Activated T-cell treated with anti-CD3 and anti-CD28 coated beads for 1 hour (primary cell): ENCODE measurements at regions not wholly inside any gene's neighbourhood (a gene's known extent, or its start where the extent isn't known, plus 50 kb on each side); places are given as distances from the start of the nearest gene placed in this dataset.
"Not testable (repeated sequence)": the region's sequence is repeated elsewhere in the genome, so short reads cannot be mapped to it uniquely, and the experiment has no call there.

Experiments
- DNase-seq: peaks from one replicate; pipeline ENCODE4 v3.0.0-alpha.2; 2020; ENCODE audit warnings: low read depth

DNA sequence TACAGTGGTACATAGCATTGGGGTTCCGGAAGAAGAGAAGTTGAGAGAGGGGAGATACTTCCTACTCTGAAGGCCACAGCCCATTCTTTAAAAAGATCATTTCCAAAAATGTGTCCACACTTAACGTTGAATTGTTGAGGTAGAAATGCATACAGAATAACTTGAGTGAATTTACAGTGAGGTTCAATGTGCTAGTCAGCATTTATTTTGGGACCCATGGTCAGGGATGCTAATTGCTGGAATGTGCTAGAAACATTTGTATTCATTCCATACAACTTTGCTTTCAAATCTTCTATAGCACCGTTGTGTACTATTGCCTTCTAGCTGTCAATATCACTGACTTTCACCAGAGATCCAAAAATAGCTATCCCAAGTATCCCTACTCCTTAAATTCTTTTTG lies 325.9 kb downstream of the SATB2 start:
- DNase-seq = no peak

DNA sequence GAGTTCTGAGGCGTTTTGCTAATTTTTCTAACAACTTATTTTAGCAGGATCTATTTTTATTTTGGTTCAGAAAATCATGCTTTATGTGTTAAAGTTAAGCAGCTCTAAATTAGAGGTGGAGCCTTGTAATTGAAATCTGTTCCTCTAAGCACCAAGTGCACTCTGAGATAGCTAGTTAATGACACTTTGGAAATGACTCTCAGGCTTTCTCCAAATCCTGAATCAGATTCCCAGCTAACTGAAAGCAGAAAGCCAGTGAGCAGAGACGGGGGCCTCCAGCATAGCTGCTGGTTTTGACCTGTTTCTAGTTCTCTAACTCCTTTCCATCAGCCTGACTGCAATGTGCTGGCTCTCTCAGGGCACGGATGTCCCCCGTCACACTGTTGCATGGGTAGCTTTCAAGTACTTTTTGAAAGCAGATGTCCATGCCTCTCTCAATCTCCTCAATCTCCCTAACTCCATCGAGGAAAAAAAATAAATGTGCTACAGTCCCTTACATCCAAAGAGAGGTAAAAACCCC lies 326.5 kb downstream of the SATB2 start:
- no peak for DNase-seq

DNA sequence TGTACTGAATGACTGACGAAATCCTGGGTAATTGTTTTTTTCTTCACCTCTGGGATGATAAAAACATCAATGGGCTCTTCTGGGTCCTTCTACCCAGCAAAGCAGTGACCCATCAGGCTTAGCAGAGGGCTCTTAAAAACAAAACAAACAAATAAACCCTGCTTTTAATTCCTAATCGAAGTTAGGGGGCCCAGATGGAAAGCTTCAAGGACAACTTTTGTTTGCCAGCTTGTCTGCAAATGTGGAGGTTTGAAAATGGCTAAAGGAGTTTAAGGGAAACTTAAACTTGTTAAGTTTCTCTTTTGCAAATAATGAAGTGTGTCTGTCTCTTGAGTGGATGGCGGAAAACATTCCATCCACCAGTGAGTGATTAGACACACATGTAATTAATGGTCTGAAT lies 327.2 kb downstream of the SATB2 start:
- no peak for DNase-seq

DNA sequence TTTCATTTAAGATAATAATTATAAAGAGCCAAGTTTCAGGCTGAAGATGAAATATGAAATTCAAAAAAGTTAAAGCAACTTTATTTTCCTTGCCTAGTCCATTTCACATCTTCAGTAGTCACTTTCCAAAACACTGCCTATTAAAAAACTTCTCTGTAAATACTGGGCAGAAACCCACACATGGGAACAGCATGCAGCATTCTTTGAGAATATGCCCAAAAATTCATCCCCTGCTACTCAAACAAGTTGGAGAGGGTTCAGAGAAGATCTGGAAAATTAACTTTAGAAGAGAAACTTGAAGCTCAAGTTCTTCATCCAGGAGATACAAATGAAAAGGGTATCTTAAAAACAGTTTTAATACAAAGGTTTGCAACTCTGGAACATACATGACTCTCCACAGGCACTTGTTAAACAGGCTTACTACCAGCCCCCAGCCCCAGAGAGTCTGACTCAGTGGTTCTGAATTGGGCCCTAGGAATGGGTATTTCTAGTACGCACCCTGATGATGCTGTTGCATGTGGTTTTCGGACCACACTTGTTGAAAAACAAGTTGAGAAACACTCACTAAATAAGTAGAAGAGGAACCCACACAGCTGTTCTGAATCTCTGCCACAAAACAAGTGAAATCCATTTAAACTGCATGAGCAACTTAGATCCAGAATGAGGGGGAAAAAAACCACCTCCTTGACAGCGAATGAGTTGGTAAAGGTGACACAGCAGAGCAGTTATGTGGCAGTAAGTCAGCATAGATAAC lies 329.1 kb downstream of the SATB2 start:
- no peak for DNase-seq

DNA sequence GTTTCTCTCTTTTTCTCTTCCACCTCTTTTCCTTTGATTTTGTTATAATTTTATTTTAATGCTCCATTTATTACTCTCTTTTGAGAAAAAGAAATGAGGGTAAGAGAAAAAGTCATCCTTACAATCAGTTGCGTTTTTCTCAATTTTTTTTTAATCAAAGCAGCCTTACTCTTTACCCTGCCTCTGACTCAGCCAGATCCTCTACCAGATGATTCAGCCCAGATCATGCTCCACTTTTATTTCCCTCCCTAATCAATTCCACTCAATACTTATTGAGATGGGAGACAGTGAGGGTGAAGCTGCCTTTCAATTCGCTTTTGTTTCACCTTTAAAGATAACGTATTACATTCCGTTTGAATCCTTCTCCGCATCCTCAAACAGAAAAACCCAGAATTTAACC lies 337.9 kb downstream of the SATB2 start:
- DNase-seq = no peak

DNA sequence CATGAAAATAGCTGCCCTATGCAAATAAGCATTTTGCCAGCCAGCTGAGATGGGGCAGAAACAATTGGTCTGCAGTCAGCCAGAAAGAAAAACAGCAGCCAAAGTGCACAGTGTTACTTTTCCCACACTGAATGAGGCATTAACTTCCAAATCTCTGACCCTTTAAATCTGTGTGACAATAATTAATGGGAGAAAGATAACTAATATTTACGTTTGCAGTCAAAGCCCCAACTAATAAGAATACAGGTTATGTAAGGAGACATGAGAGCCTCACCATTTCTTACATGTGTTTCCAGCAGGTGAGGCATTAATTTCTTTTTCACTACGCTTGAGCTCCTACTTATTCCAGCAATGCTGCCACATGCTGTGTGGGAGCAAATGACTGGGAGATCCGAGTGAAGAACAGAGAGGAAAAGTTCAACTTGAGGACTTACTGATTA lies 339.0 kb downstream of the SATB2 start:
- DNase-seq = no peak

DNA sequence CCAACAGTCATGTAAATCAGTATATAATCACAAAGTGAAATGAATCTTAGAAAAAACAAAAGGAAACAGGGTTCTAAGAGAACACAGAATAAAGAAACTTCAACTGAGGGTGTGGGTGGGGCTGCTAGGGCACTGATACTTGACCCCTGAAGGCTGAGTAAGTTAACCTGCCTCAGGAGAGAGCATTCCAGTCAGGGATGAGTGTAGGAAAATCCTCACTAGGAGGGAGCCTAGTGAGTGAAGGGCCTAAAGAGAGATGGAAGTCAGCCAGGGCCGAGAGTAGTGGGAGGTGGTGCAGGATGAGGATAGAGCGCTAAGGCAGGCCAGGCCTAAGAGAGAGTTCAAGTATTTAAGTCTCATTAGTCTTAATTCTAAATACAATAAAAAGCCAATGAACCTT lies 342.6 kb downstream of the SATB2 start:
- no peak for DNase-seq

DNA sequence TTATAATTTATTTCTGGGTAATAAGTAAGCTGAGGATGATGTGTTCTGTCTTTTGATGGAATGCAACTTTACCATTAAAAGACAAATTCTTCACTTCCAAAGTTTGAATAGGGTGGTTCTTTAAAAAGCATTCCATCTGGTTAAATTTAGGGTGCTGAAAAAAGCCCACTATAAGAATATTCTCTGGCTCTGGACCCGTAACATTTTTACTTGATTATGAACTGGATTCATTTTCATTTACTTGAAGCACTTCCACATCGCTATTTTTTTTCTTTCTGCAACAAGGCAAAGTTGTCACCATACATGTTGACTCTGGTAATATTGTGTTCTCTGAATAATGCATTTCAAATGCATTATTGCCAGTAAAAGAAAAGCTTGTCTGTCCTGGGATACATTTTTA lies 344.6 kb downstream of the SATB2 start:
- no peak for DNase-seq

DNA sequence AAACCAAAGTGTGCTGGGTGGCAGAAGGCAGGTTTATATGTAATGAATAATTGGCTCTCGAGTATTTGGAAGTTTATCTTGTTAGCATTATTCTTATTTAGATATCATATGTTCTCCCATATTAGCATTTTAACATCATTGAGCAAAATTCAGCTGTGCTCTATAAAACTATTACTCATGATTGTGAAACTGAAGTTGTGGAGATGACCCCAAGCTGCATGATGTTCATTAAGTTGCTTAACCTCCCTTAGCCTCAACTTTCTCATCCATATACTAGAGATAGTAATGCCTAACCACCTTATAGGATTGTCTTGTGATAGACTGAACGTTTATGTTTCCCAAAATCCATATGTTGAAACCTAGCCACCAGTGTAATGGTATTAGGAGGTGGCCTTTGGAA lies 346.3 kb downstream of the SATB2 start:
- no peak for DNase-seq

DNA sequence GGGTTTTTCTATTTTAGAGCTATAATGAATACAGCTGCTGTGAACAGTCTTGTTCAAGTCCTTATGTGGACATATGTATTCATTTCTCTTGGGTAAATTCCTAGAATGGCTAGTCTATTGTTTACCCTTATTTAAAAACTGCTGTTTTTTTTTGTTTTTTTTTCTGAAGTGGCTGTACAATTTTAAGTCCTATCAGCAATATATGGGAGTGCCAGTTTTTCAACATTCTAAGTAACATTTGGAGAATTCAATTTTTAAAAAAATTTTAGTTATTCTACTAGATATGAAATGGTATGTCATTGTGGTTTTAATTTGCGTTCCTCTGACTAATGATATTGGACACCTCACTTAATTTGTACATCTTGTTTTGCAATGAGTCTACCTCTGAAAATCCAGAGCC lies 349.7 kb downstream of the SATB2 start:
- no peak for DNase-seq

DNA sequence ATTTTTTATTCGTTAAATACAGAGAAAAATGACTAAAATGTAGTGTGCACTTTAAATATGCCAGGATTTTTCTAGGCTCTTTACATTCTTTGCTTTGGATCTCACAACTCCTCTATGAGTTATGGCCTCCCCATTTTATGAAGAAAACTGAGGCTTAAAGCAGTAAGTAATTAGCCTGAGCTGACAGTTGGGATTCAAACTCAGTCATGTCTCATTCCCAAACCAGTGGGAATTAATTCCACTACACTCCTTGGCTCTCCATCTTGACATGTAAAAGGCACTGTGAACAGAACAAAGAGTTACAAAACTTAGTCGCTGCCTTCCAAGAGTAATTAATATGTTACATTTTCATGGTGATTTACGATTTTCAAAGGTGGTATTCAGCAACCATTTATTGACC lies 351.9 kb downstream of the SATB2 start:
- DNase-seq = no peak

DNA sequence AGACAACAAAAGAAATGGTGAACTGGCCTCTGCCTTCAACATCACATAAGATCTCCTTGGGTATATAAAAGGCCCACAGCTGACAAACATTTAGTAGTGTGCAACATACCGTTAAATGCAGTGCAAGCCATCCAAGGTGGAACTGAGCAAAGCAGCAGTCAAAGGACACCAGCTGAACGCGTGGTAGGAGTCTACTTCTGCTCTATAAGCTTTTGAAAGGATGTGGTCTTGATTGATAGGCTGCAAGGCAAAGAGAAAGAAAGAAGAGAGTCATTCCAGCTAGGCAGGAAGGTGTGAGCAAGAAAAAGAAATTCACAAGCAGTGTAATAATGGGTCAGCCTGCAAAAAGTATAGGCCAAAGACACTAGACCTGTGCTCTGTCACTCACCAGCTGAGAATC lies 356.3 kb downstream of the SATB2 start:
- no peak for DNase-seq

DNA sequence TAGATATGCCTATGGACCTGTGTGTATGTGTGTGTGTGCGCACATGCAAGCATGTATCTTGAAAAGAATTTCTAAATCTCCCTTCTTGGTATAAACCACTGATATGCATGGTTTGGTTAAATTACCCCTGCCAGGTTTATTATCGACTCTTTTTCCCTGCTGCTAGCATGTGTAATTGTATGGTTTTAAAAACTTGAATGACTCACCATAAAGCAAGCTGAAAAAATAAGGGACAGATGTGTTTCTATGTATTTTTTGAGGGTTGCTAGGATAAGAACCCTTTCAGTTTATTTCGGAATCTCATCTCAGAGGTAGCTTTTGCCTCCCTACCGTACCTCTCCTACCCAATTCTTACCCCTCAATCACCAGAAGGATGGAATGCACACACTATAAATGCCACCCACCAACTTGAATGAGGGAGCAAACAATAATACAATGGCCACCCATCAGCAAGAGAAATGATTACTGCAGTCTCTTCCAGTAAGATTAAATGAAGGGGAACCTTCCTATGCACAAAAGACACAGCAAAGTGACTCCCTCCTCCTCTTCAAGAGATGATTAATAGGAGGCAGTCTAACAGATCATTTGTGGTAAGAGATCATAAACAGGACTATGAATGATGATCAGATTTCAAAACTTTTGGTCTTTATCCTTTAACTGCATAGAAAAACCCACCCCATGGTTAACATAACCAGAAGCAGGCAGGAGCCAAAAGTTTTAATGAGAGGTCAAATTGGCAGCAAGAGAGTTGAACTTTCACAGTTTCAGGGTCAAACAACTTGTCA lies 357.2 kb downstream of the SATB2 start:
- no peak for DNase-seq

DNA sequence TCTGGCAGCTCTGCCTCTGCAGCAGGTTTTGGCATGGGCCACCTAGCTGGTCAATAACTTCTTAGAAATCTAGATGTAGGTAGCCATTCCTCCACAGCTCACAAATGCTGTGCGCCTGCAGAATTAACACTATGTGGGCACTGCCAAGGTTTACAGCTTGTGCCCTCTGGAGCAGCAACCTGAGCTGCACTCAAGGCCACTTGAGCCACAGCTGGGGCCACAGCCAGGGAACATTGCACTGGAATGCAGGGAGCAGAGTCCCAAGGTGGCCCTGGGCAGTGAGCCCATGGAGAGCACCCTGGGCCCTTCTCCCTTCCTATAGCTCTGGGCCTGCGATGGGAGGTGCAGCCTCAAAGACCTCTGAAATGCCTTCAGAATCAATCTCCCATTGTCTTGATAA lies 365.3 kb downstream of the SATB2 start:
- no peak for DNase-seq

DNA sequence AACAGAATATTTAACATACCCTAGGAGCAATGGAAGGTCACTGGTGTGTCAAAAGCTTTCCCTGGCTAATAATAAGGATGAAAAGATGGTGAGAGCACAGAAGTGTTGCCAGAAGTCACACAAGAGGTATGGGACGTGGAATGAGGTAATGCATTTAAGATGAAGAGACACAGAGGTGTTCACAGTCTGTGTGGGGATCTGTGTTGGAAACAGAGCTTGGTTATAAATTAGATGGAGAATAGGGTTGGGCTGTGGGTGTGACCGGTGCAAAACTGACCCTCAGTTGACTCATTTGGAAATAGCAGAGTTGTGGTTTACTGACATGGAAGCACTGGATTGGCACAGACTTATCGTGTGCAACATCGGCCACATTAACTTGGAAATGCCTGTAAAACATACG lies 372.5 kb downstream of the SATB2 start:
- no peak for DNase-seq

DNA sequence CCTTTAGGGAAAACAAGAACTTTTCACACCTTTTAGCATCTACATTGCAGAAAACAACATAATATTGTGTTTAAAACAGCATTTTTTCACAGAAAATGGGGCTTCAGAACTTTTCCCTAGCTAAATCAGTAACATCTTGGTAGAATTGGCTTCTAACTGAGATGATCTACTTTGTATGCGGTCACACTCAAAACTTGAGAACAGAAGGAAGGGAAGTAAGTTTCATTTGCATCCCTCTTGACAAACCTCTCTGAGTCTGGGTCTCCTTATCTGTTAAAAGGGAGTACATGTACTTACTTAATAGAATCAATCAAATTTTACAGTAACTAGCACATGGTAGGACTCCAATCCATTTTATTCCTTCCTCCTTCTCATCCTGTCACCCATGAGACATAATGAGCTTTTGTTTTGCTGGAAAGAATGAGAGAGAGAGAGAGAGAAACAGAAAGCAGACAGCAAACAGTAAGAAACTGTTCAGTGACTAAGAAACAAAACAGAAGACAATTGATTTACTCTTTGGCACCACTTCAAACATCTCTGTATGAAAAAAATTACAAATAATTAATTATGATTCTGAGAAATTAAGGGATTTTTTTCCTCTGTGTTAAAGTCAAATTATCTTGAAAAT lies 387.3 kb downstream of the SATB2 start:
- no peak for DNase-seq

DNA sequence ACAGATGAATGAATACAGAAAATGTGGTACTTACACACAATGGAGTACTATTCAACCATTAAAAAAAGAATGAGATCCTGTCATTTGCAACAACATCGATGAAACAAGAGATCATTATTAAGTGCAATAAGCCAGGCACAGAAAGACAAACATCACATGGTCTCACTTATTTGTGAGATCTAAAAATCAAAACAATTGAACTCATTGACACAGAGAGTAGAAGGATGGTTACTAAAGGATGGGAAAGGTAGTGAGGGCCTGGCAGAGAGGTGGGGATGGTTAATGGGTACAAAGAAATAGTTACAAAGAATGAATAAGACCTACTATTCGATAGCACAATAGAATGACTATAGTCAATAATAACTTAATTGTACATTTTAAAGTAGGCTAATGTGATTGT lies 393.5 kb downstream of the SATB2 start:
- DNase-seq = no peak

DNA sequence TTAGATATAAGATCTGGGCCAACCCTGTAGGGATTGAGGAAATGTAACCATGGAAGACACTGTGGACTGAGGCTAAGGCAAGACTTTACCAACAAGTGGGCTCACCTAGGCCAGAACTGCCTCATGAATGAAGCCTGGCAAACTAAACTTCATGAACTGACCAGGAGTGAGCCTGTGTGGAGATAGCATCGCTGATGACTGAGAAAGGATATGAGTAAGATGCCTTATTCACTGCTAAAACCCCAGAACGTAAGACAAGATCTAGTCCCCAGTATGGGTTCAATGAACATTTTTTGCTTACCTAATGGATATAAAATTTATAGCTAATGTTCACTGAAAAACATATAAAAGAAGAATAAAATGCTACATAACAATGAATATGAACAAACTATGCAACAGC lies 399.8 kb downstream of the SATB2 start:
- no peak for DNase-seq

DNA sequence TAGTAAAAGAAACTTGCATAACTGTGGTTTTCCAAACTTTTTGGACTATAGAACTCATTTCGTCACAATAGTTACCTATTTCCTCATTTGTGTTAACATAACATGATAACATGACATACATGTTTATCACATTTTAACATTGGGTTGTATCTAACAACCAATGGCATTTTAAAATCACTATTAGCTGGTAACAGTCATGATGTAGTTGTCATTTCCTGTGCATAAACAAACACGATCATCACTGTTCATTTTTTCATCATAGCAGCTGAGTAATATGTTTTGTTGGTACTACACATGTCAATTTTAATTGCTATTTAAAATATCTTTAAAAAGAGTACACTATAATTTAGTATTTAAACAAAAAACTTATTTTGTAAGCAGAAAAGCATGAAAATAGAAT lies 402.4 kb downstream of the SATB2 start:
- DNase-seq = no peak

DNA sequence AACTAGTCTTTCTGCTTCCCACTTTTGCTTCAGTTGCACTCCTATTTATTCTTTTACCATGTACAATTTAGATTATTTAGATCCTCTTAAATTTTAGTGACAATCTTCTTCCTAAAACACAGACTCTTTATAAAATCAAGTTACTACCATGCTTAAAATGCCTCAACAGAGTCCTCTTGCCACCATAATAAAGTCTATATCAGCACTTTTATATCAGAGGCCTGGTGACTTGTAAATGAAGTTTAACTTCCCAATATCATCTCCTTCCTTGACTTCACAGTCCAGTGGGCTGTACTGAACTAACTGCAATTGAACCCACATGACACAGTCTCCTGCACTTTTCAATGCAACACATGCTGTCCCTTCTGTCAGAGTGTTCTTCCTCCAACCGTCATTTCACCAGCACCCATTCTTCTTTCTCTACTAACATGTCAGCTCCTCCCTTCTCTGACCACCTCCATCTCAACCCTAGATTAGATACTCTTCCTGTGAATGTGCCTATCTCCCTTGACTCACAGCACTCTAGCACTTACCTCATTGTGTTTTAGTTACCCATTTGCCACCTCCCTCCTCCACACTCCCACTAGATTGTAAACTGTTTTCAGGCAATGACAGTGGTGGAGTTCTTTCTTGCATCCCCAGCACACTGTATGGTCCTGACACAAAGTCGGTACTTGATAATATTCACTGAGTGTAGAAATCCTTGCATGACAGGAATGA lies 414.9 kb downstream of the SATB2 start:
- no peak for DNase-seq

DNA sequence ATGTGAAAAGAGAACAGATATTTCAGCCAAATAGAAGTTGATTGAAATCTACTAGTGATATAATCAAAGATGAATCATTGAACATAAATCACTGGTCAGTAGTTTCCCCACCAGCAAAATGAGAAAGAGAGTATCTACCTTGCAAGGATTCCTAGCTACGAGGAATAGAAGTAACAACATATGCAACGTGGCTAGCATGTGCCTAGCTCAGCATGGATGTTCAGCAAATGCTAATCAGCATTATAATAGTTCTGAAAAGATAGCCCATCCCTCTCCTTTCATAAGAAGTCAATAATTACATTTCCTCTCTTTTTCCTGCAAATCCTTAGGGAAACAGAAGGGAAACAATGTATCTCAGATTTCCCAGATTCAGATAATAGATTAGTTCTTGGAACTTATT lies 417.2 kb downstream of the SATB2 start:
- no peak for DNase-seq

DNA sequence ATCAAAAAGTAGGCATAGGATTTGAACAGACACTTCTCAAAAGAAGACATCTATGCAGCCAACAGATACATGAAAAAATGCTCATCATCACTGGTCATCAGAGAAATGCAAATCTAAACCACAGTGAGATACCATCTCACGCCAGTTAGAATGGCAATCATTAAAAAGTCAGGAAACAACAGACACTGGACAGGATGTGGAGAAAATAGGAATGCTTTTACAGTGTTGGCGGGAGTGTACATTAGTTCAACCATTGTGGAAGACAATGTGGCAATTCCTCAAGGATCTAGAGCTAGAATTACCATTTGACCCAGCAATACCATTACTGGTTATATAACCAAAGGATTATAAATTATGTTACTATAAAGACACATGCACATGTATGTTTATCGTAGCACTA lies 424.0 kb downstream of the SATB2 start:
- DNase-seq = not testable (repeated sequence)
